GM23248 (cell line): ENCODE measurements at regions not wholly inside any gene's neighbourhood (a gene's known extent, or its start where the extent isn't known, plus 50 kb on each side); places are given as distances from the start of the nearest gene placed in this dataset.

Experiments used
- DNase-seq: peaks from one replicate; pipeline ENCODE4 v3.0.0-alpha.2; 2015
- H2AFZ ChIP-seq: fragments of 200-600 bp; sonication (generic); 2 replicates; pipeline ENCODE4 v1.6.1; 2016; ENCODE audit warnings: antibody characterized with exemption
- H3F3A ChIP-seq: fragments of 200-600 bp; sonication (generic); 2 replicates; pipeline ENCODE4 v1.6.1; 2016; ENCODE audit warnings: mild to moderate bottlenecking, antibody characterized with exemption, mixed run types; ENCODE audit not compliant: insufficient read depth
- H3K27ac ChIP-seq: fragments of 200-600 bp; sonication (generic); 2 replicates; pipeline ENCODE4 v1.5.1; 2016; ENCODE audit warnings: mild to moderate bottlenecking
- H3K27me3 ChIP-seq: fragments of 200-600 bp; sonication (generic); replicated peaks from 2 replicates; pipeline ENCODE4 v1.6.1; 2016; ENCODE audit warnings: mild to moderate bottlenecking; ENCODE audit not compliant: insufficient read depth
- H3K36me3 ChIP-seq: fragments of 200-600 bp; sonication (generic); 2 replicates; pipeline ENCODE4 v1.6.1; 2016; ENCODE audit warnings: low read depth, mild to moderate bottlenecking
- H3K4me1 ChIP-seq: fragments of 200-600 bp; sonication (generic); 2 replicates; pipeline ENCODE4 v1.6.1; 2016; ENCODE audit warnings: mild to moderate bottlenecking; ENCODE audit not compliant: insufficient read depth
- H3K4me2 ChIP-seq: fragments of 200-600 bp; sonication (generic); one replicate; pipeline ENCODE4 v1.6.1; 2016; ENCODE audit warnings: mild to moderate bottlenecking; ENCODE audit not compliant: unreplicated experiment
- H3K4me3 ChIP-seq: fragments of 200-600 bp; sonication (generic); 2 replicates; pipeline ENCODE4 v1.5.1; 2016; ENCODE audit warnings: mild to moderate bottlenecking
- H3K79me2 ChIP-seq: fragments of 200-600 bp; sonication (generic); 2 replicates; pipeline ENCODE4 v1.6.1; 2016; ENCODE audit warnings: mild to moderate bottlenecking; ENCODE audit not compliant: insufficient read depth
- H3K9ac ChIP-seq: fragments of 200-600 bp; sonication (generic); 2 replicates; pipeline ENCODE4 v1.6.1; 2016; ENCODE audit warnings: mild to moderate bottlenecking
- H3K9me2 ChIP-seq: fragments of 200-600 bp; sonication (generic); 2 replicates; pipeline ENCODE4 v1.6.1; 2016; ENCODE audit warnings: mixed run types, mild to moderate bottlenecking, moderate library complexity; ENCODE audit not compliant: insufficient read depth
- H3K9me3 ChIP-seq: fragments of 200-600 bp; sonication (generic); one replicate; pipeline ENCODE4 v1.6.1; 2017; ENCODE audit warnings: low read depth
- H4K20me1 ChIP-seq: fragments of 200-600 bp; sonication (generic); 2 replicates; pipeline ENCODE4 v1.6.0; 2016; ENCODE audit not compliant: insufficient read depth
- EZH2 ChIP-seq: fragments of 200-600 bp; sonication (generic); IDR thresholded peaks from 2 replicates; pipeline ENCODE4 v1.6.1; 2018; ENCODE audit warnings: antibody characterized with exemption, mild to moderate bottlenecking; ENCODE audit not compliant: insufficient read depth, poor library complexity, severe bottlenecking
- EZH2phosphoT487 ChIP-seq: fragments of 200-600 bp; sonication (generic); IDR thresholded peaks from 2 replicates; pipeline ENCODE4 v1.6.1; 2018; ENCODE audit warnings: antibody characterized with exemption, moderate library complexity, mild to moderate bottlenecking, low read depth; ENCODE audit not compliant: insufficient read depth
- WGBS, 2 experiments: methylation state at CpG; one replicate each; pipeline ENCODE4 v1.1.6; 2015 to 2017; ENCODE audit warnings: low lambda C conversion rate in 2 of 2, low coverage in 1 of 2; ENCODE audit errors: missing lambda C conversion rate in 2 of 2; 5-methylcytosine and 5-hydroxymethylcytosine counted together
- in situ Hi-C: fragments of 300-500 bp; cut with MboI; formaldehyde crosslinking; loops from 2 replicates; pipeline ENCODE4 v1.15.0; 2020

DNA sequence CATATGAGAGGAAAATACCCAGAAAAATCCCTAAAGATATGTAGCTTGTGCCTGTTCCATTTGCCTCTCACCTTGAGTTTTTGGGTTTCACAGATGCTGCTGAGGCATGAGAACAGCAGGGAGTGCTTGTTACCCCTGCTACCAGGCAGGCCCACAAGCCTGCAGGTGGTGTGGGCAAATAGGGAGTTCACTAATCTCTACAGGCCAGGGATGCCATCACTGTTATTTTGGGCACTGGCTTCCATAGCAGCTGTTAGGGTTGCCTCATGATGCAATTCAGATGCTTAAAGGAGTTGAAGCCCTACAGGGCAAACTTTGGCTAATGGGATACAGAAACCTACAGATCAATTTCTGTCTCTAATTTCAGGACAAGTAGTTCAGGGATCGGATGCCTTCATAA, 873.5 kb downstream of the OTOL1 start:
- H3K9me2 ChIP-seq: no peaks in the 10 kb centered on the region
- in situ Hi-C loops: no loop called here
- H3F3A ChIP-seq: no peaks in the 10 kb centered on the region
- 92 to 100% methylated on average over 1 of the region's 1 CpG for WGBS, 2 experiments
- H3K79me2 ChIP-seq: no peaks in the 10 kb centered on the region
- no peak overlapping the region; the same call in 1 of the 2 replicates for H2AFZ ChIP-seq
- no peaks in the 10 kb centered on the region for H3K9me3 ChIP-seq
- H3K4me1 ChIP-seq: no peaks in the 10 kb centered on the region
- no peak overlapping the region for H3K4me2 ChIP-seq
- H3K27me3 ChIP-seq: no peaks in the 10 kb centered on the region
- no peaks in the 10 kb centered on the region for H3K36me3 ChIP-seq
- no peaks in the 10 kb centered on the region for H4K20me1 ChIP-seq
- TF ChIP-seq EZH2phosphoT487 (no peak), EZH2 (no peak)
- H3K27ac ChIP-seq: no peak overlapping the region
- no peak for DNase-seq
- H3K4me3 ChIP-seq: no peak overlapping the region
- H3K9ac ChIP-seq: no peak overlapping the region

DNA sequence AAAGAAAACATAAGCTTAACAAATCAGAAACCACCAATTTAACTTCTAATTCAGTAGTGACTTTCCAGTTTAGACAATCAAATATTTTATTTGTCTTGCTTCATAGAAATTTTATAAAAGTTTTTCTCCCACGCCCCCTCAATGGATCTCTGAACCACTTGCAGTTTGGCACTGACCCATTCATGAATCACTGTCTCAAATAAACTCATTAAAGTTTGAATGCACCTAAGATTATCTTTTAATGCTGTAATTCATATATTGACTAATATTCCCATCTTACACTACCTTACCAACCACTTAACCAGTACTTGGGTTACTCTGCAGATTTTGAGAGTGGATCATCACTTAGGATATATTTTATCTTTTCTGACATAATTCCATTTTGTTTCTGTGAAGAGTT, 880.2 kb downstream of the OTOL1 start:
- no peaks in the 10 kb centered on the region for H3K4me1 ChIP-seq
- TF ChIP-seq EZH2: no peak
- TF ChIP-seq EZH2phosphoT487: no peak
- H3K4me3 ChIP-seq: no peak overlapping the region
- 85 to 86% methylated on average over 1 of the region's 1 CpG for WGBS, 2 experiments
- no peaks in the 10 kb centered on the region for H3K79me2 ChIP-seq
- 0 out of 2 replicates have a peak overlapping the region, but pooled peaks have one; percentile 65 for H2AFZ ChIP-seq
- in situ Hi-C loops: no loop called here
- DNase-seq: peak; percentile 44
- no peaks in the 10 kb centered on the region for H3K36me3 ChIP-seq
- H3K9ac ChIP-seq: no peak overlapping the region
- H4K20me1 ChIP-seq: no peaks in the 10 kb centered on the region
- H3K27me3 ChIP-seq: no peaks in the 10 kb centered on the region
- no peak overlapping the region for H3K4me2 ChIP-seq
- H3F3A ChIP-seq: no peaks in the 10 kb centered on the region
- no peaks in the 10 kb centered on the region; the same call in 1 of the 2 replicates for H3K9me2 ChIP-seq
- H3K27ac ChIP-seq: no peak overlapping the region
- no peaks in the 10 kb centered on the region for H3K9me3 ChIP-seq

DNA sequence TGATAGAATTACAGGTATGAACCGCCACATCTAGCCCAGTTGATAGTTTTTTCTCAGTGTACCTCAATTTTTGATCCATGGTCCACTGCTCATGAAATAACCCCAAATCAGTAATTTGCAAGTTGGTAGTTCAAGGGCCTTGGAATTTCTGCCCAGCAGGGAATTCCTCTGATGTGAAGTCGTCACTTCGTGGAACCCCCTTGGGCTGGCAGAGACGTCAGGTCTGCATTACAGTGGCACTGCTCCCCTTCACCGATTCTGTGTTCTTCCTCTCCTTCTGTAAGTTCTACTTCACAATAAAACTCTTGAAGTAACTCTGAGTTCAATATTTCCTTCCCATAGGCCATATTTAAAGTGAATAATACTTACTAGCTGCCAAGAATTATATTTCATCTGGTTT, 881.0 kb downstream of the OTOL1 start:
- no peaks in the 10 kb centered on the region for H3K36me3 ChIP-seq
- TF ChIP-seq EZH2phosphoT487 (no peak), EZH2 (no peak)
- H3K9me2 ChIP-seq: no peaks in the 10 kb centered on the region; the same call in 1 of the 2 replicates
- no peaks in the 10 kb centered on the region for H4K20me1 ChIP-seq
- no peaks in the 10 kb centered on the region for H3K9me3 ChIP-seq
- no peak overlapping the region for H3K27ac ChIP-seq
- H3K27me3 ChIP-seq: no peaks in the 10 kb centered on the region
- no peaks in the 10 kb centered on the region for H3K4me1 ChIP-seq
- DNase-seq: no peak
- H3K9ac ChIP-seq: no peak overlapping the region
- H3F3A ChIP-seq: no peaks in the 10 kb centered on the region
- WGBS, 2 experiments: 84 to 87% methylated on average over 5 of the region's 5 CpGs
- H3K4me2 ChIP-seq: no peak overlapping the region
- H3K79me2 ChIP-seq: no peaks in the 10 kb centered on the region
- in situ Hi-C loops: no loop called here
- no peak overlapping the region for H2AFZ ChIP-seq
- no peak overlapping the region for H3K4me3 ChIP-seq

DNA sequence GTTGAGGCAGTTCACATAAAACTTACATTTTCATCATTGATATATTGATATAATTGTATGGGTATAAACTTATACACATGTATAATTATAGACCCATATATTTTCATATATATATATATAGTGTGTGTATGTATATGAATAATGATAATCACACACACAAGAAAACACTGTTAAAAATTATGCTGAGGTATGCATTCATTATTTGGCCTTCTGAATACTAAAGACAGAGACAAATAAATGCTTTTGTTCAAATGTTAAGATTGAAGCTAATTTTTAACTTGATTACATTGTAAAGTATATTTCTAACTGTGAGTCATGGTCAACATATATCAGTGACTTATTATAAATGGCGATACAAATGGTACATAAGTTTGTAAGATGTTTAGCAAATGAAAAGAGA, 888.8 kb downstream of the OTOL1 start:
- in situ Hi-C loops: no loop called here

DNA sequence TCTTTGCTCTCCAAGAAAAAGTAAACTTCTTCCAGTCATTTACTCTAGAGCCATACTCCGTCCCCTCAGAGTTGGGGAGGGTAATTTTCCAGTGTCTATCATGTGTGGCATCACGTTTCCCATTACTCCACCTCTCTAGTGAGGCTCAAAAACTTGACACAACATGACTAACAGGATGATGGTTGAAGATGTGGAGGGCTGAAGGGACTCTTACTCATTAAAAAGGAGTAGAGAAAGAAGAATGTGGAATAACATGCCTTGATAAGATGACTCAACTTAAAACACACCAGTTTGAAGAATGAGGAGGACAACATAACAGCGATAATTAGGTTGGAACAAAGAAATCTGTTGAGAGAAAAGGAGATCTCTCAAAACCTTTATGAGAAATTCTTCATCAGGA, 894.3 kb downstream of the OTOL1 start:
- H4K20me1 ChIP-seq: no peaks in the 10 kb centered on the region
- H3K79me2 ChIP-seq: no peaks in the 10 kb centered on the region
- H3K9me2 ChIP-seq: no peaks in the 10 kb centered on the region
- H3K36me3 ChIP-seq: no peaks in the 10 kb centered on the region
- peak overlapping the region; percentile 48 for H3K4me3 ChIP-seq
- no peaks in the 10 kb centered on the region for H3K27me3 ChIP-seq
- peak overlapping the region; percentile 84 for H3K4me2 ChIP-seq
- TF ChIP-seq EZH2 (no peak), EZH2phosphoT487 (no peak)
- H3F3A ChIP-seq: peaks cover 35% of the 10 kb centered on the region
- peak overlapping the region; percentile 84 for H3K27ac ChIP-seq
- WGBS, 2 experiments: 8 to 9% methylated on average over 3 of the region's 3 CpGs
- H3K4me1 ChIP-seq: peaks cover 29% of the 10 kb centered on the region
- H2AFZ ChIP-seq: peak overlapping the region; percentile 47
- peak overlapping the region; percentile 57 for H3K9ac ChIP-seq
- H3K9me3 ChIP-seq: no peaks in the 10 kb centered on the region
- in situ Hi-C loops: no loop called here
- peak; percentile 85 for DNase-seq

More for the DNA sequence above, 888.8 kb downstream of the OTOL1 start:
- Histone ChIP-seq H3F3A (peaks cover 3% of the 10 kb centered on the region; the same call in 1 of the 2 replicates), H3K9ac (no peak overlapping the region), H3K79me2 (no peaks in the 10 kb centered on the region), H3K4me1 (peaks cover 3% of the 10 kb centered on the region), H3K27ac (no peak overlapping the region), H3K27me3 (no peaks in the 10 kb centered on the region), H3K4me2 (no peak overlapping the region), H4K20me1 (no peaks in the 10 kb centered on the region), H3K9me2 (no peaks in the 10 kb centered on the region), H3K9me3 (no peaks in the 10 kb centered on the region), H2AFZ (no peak overlapping the region), H3K4me3 (no peak overlapping the region), H3K36me3 (no peaks in the 10 kb centered on the region)
- 93 to 97% methylated on average over 1 of the region's 1 CpG for WGBS, 2 experiments
- TF ChIP-seq EZH2 (no peak), EZH2phosphoT487 (no peak)
- no peak for DNase-seq
